Mesendoderm (in vitro differentiated cells): ENCODE measurements at regions not wholly inside any gene's neighbourhood (a gene's known extent, or its start where the extent isn't known, plus 50 kb on each side); places are given as distances from the start of the nearest gene placed in this dataset.

Source experiments
- DNase-seq: peaks from one replicate; pipeline ENCODE4 v3.0.0; 2013
- H2AK5ac ChIP-seq: 2 replicates; pipeline ENCODE4 v1.6.1; 2013; ENCODE audit warnings: low read length, inconsistent platforms
- H2BK120ac ChIP-seq: 2 replicates; pipeline ENCODE4 v1.6.1; 2013; ENCODE audit warnings: low read depth, mild to moderate bottlenecking, low read length, moderate library complexity, mixed read lengths
- H2BK15ac ChIP-seq: replicated peaks from 2 replicates; pipeline ENCODE4 v1.6.1; 2013; ENCODE audit warnings: low read depth, mild to moderate bottlenecking, moderate library complexity
- H2BK5ac ChIP-seq: 2 replicates; pipeline ENCODE4 v1.6.1; 2013; ENCODE audit warnings: low read length, inconsistent platforms
- H3K18ac ChIP-seq: 2 replicates; pipeline ENCODE4 v1.6.1; 2013; ENCODE audit warnings: mild to moderate bottlenecking, low read length, mixed read lengths
- H3K23ac ChIP-seq: one replicate; pipeline ENCODE4 v1.6.1; 2013; ENCODE audit warnings: low read length
- H3K27ac ChIP-seq: 2 replicates; pipeline ENCODE4 v1.5.1; 2013; ENCODE audit warnings: low read depth, mild to moderate bottlenecking, inconsistent platforms, low read length, moderate library complexity
- H3K27me3 ChIP-seq: 2 replicates; pipeline ENCODE4 v1.6.1; 2013; ENCODE audit warnings: low read length, control low read depth, mild to moderate bottlenecking, inconsistent platforms; ENCODE audit not compliant: insufficient read depth, poor library complexity
- H3K36me3 ChIP-seq: 2 replicates; pipeline ENCODE4 v1.6.1; 2013; ENCODE audit warnings: low read length, inconsistent platforms; ENCODE audit not compliant: control insufficient read depth, insufficient read depth
- H3K4ac ChIP-seq: one replicate; pipeline ENCODE4 v1.6.1; 2013; ENCODE audit warnings: low read depth, mild to moderate bottlenecking, low read length, moderate library complexity
- H3K4me1 ChIP-seq: 2 replicates; pipeline ENCODE4 v1.6.1; 2013; ENCODE audit warnings: low read depth, low read length, inconsistent platforms; ENCODE audit not compliant: control insufficient read depth
- H3K4me2 ChIP-seq: 2 replicates; pipeline ENCODE4 v1.6.1; 2013; ENCODE audit warnings: low read length
- H3K4me3 ChIP-seq: 2 replicates; pipeline ENCODE4 v1.5.1; 2013; ENCODE audit warnings: mild to moderate bottlenecking, low read length
- H3K56ac ChIP-seq: one replicate; pipeline ENCODE4 v1.6.1; 2013; ENCODE audit warnings: low read length
- H3K79me1 ChIP-seq: 2 replicates; pipeline ENCODE4 v1.6.1; 2013; ENCODE audit warnings: low read length, inconsistent platforms
- H3K79me2 ChIP-seq: 2 replicates; pipeline ENCODE4 v1.6.1; 2013; ENCODE audit warnings: mild to moderate bottlenecking, low read length; ENCODE audit not compliant: control insufficient read depth, insufficient read depth
- H3K9ac ChIP-seq: 2 replicates; pipeline ENCODE4 v1.6.1; 2013; ENCODE audit warnings: low read length, inconsistent platforms
- H4K5ac ChIP-seq: one replicate; pipeline ENCODE4 v1.6.1; 2013; ENCODE audit warnings: low read length
- H4K8ac ChIP-seq: one replicate; pipeline ENCODE4 v1.6.1; 2013; ENCODE audit warnings: low read depth, mild to moderate bottlenecking, control low read depth, low read length, moderate library complexity
- WGBS: extraction: QIAGEN DNeasy Blood & Tissue Kit; methylation state at CpG from one replicate; pipeline ENCODE4 v1.1.7; 2013; ENCODE audit warnings: low lambda C conversion rate, missing lambda C conversion rate; ENCODE audit not compliant: insufficient coverage; ENCODE audit errors: extremely low coverage; 5-methylcytosine and 5-hydroxymethylcytosine counted together

- H3K27me3 ChIP-seq: no peaks in the 10 kb centered on the region
- no peak overlapping the region for H2BK5ac ChIP-seq
- no peaks in the 10 kb centered on the region for H3K79me1 ChIP-seq
- no peaks in the 10 kb centered on the region for H3K79me2 ChIP-seq
- no peak overlapping the region for H4K5ac ChIP-seq
- no peak overlapping the region for H2BK120ac ChIP-seq
- H3K4me3 ChIP-seq: no peak overlapping the region
- no peak overlapping the region for H3K9ac ChIP-seq
- H3K23ac ChIP-seq: no peak overlapping the region
- H3K4ac ChIP-seq: no peak overlapping the region
- no peak overlapping the region for H4K8ac ChIP-seq
- no peak overlapping the region for H3K56ac ChIP-seq
- no peaks in the 10 kb centered on the region for H3K36me3 ChIP-seq
- H2BK15ac ChIP-seq: no peak overlapping the region
- no peak overlapping the region for H3K18ac ChIP-seq
- H2AK5ac ChIP-seq: no peak overlapping the region
- no peak overlapping the region for H3K4me2 ChIP-seq
- H3K27ac ChIP-seq: no peak overlapping the region
- no peaks in the 10 kb centered on the region for H3K4me1 ChIP-seq
- WGBS: no CpG with 5 or more reads among the region's 9 CpGs
- DNase-seq: no peak
Measured at GRCh38 chr22:47450876-47451475, 688.5 kb downstream of the TBC1D22A start.

- WGBS: no CpG with 5 or more reads among the region's 12 CpGs
Measured at GRCh38 chr22:47449508-47450270, 687.2 kb downstream of the TBC1D22A start.

GRCh38 chr22:47448231-47449223 is 686.1 kb downstream of the TBC1D22A start:
- H4K5ac ChIP-seq: no peak overlapping the region

More at GRCh38 chr22:47449508-47450270, 687.2 kb downstream of the TBC1D22A start:
- no peak overlapping the region for H4K5ac ChIP-seq
- H3K36me3 ChIP-seq: no peaks in the 10 kb centered on the region
- H2BK15ac ChIP-seq: no peak overlapping the region
- no peaks in the 10 kb centered on the region for H3K27me3 ChIP-seq
- no peak overlapping the region for H3K4me2 ChIP-seq
- no peak overlapping the region for H3K23ac ChIP-seq
- no peak overlapping the region for H2BK5ac ChIP-seq
- no peaks in the 10 kb centered on the region for H3K79me1 ChIP-seq
- no peak overlapping the region for H3K4ac ChIP-seq
- no peaks in the 10 kb centered on the region for H3K79me2 ChIP-seq
- H3K18ac ChIP-seq: no peak overlapping the region
- H2AK5ac ChIP-seq: no peak overlapping the region
- no peak overlapping the region for H2BK120ac ChIP-seq
- DNase-seq: no peak
- no peak overlapping the region for H3K27ac ChIP-seq
- no peak overlapping the region for H3K56ac ChIP-seq
- H3K4me3 ChIP-seq: no peak overlapping the region
- no peaks in the 10 kb centered on the region for H3K4me1 ChIP-seq
- H4K8ac ChIP-seq: no peak overlapping the region
- H3K9ac ChIP-seq: no peak overlapping the region

GRCh38 chr22:47446821-47447810 is 684.7 kb downstream of the TBC1D22A start:
- Histone ChIP-seq H3K23ac (no peak overlapping the region), H2BK15ac (no peak overlapping the region), H3K56ac (no peak overlapping the region), H4K8ac (no peak overlapping the region), H3K27ac (no peak overlapping the region), H3K36me3 (no peaks in the 10 kb centered on the region), H4K5ac (no peak overlapping the region), H3K79me1 (no peaks in the 10 kb centered on the region), H3K4ac (no peak overlapping the region), H3K27me3 (no peaks in the 10 kb centered on the region), H3K4me1 (no peaks in the 10 kb centered on the region), H2BK5ac (no peak overlapping the region), H3K18ac (no peak overlapping the region), H3K9ac (no peak overlapping the region), H2BK120ac (no peak overlapping the region), H2AK5ac (no peak overlapping the region), H3K4me3 (no peak overlapping the region), H3K79me2 (no peaks in the 10 kb centered on the region), H3K4me2 (no peak overlapping the region)
- WGBS: no CpG with 5 or more reads among the region's 28 CpGs
- DNase-seq: no peak

More at GRCh38 chr22:47448231-47449223, 686.1 kb downstream of the TBC1D22A start:
- Histone ChIP-seq H3K79me1 (no peaks in the 10 kb centered on the region), H3K4me3 (no peak overlapping the region), H3K27me3 (no peaks in the 10 kb centered on the region), H3K27ac (no peak overlapping the region), H3K4ac (no peak overlapping the region), H3K4me2 (no peak overlapping the region), H3K9ac (no peak overlapping the region), H3K4me1 (no peaks in the 10 kb centered on the region), H2BK5ac (no peak overlapping the region), H2AK5ac (no peak overlapping the region), H3K18ac (no peak overlapping the region), H3K56ac (no peak overlapping the region), H2BK15ac (no peak overlapping the region), H2BK120ac (no peak overlapping the region), H3K79me2 (no peaks in the 10 kb centered on the region), H3K36me3 (no peaks in the 10 kb centered on the region), H4K8ac (no peak overlapping the region), H3K23ac (no peak overlapping the region)
- WGBS: no CpG with 5 or more reads among the region's 19 CpGs
- DNase-seq: no peak

- DNase-seq: no peak
- Histone ChIP-seq H2AK5ac (no peak overlapping the region), H2BK120ac (no peak overlapping the region), H3K4me2 (no peak overlapping the region), H2BK15ac (no peak overlapping the region), H3K4ac (no peak overlapping the region), H3K79me1 (no peaks in the 10 kb centered on the region), H3K23ac (no peak overlapping the region), H3K18ac (no peak overlapping the region), H3K27me3 (no peaks in the 10 kb centered on the region), H3K9ac (no peak overlapping the region), H3K56ac (no peak overlapping the region), H4K8ac (no peak overlapping the region), H3K4me3 (no peak overlapping the region), H4K5ac (no peak overlapping the region), H3K4me1 (no peaks in the 10 kb centered on the region), H3K27ac (no peak overlapping the region), H3K36me3 (no peaks in the 10 kb centered on the region), H2BK5ac (no peak overlapping the region), H3K79me2 (no peaks in the 10 kb centered on the region)
- no CpG with 5 or more reads among the region's 8 CpGs for WGBS
Measured at GRCh38 chr22:47446331-47446730, 683.9 kb downstream of the TBC1D22A start.
